T-cell (primary cell): ENCODE measurements at regions not wholly inside any gene's neighbourhood (a gene's known extent, or its start where the extent isn't known, plus 50 kb on each side); places are given as distances from the start of the nearest gene placed in this dataset.

Experiments used
- ATAC-seq, 4 experiments: fragments of 200-7000 bp in 3 of 4; fragments of 150-1000 bp in 1 of 4; cut with Tn5 transposase; replicated peaks in 1 of 4; 1 replicate in 3 of 4; 2 replicates in 1 of 4; pipeline ENCODE4 v1.10.0; 2021; ENCODE audit warnings: moderate library complexity in 3 of 4, mild to moderate bottlenecking in 2 of 4, moderate number of reproducible peaks in 1 of 4
- CTCF ChIA-PET, 2 donors: fragments of 300-600 bp; sonication (Branson Sonifier 250); formaldehyde crosslinking; loops; one replicate each; lab custom pipeline; 2022; ENCODE audit warnings: antibody characterized with exemption in 2 of 2; lab: Charles Lee
- POLR2A ChIA-PET, 2 donors: fragments of 300-600 bp; sonication (Branson Sonifier 250); formaldehyde crosslinking; loops; one replicate each; lab custom pipeline; 2022; ENCODE audit warnings: antibody characterized with exemption in 2 of 2; lab: Charles Lee
- DNase-seq, 35 experiments: peaks; one replicate each; pipeline versions ENCODE4 v3.0.0 to v3.0.0-alpha.2; 2013 to 2023
- H3K27ac ChIP-seq: one replicate; pipeline ENCODE4 v1.5.1; 2013; ENCODE audit warnings: low read length
- H3K27me3 ChIP-seq, 2 experiments: replicated peaks in 1 of 2; 1 replicate in 1 of 2; 2 replicates in 1 of 2; pipeline versions ENCODE4 v1.6.1 to v1.7.0; 2013; ENCODE audit warnings: low read length in 1 of 2, mixed read lengths in 1 of 2; ENCODE audit not compliant: control insufficient read depth in 2 of 2, insufficient read depth in 2 of 2; ENCODE audit errors: extremely low read depth in 1 of 2
- H3K36me3 ChIP-seq, 2 donors: 1 replicate in 1 of 2; 2 replicates in 1 of 2; pipeline versions ENCODE4 v1.6.1 to v1.7.0; 2013; ENCODE audit warnings: low read length in 1 of 2; ENCODE audit not compliant: control insufficient read depth in 2 of 2, insufficient read depth in 1 of 2; ENCODE audit errors: extremely low read depth in 1 of 2
- H3K4me1 ChIP-seq, 2 experiments: 1 replicate in 1 of 2; 2 replicates in 1 of 2; pipeline versions ENCODE4 v1.6.1 to v1.7.0; 2013; ENCODE audit warnings: low read length in 2 of 2, mixed read lengths in 1 of 2; ENCODE audit not compliant: insufficient read depth in 2 of 2, control insufficient read depth in 1 of 2; ENCODE audit errors: extremely low read depth in 1 of 2
- H3K4me3 ChIP-seq, 2 donors: 1 replicate in 1 of 2; 2 replicates in 1 of 2; pipeline versions ENCODE4 v1.5.1 to v1.7.0; 2013; ENCODE audit warnings: mild to moderate bottlenecking in 2 of 2, low read length in 1 of 2, moderate library complexity in 1 of 2; ENCODE audit not compliant: control insufficient read depth in 1 of 2; ENCODE audit errors: extremely low read depth in 1 of 2
- H3K9me3 ChIP-seq: 2 replicates; pipeline ENCODE4 v1.7.0; 2013
- H3K27ac Mint-ChIP-seq, 2 donors: one replicate each; pipeline ENCODE4 v1.8.0; 2020 to 2021; ENCODE audit warnings: mild to moderate bottlenecking in 2 of 2, mixed read lengths in 2 of 2
- H3K27me3 Mint-ChIP-seq, 2 donors: one replicate each; pipeline ENCODE4 v1.8.0; 2021 to 2022; ENCODE audit warnings: mixed read lengths in 2 of 2
- H3K36me3 Mint-ChIP-seq: one replicate; pipeline ENCODE4 v1.8.0; 2021; ENCODE audit warnings: mixed read lengths
- H3K4me1 Mint-ChIP-seq, 3 donors: one replicate each; pipeline ENCODE4 v1.8.0; 2020 to 2022; ENCODE audit warnings: mixed read lengths in 3 of 3, mild to moderate bottlenecking in 1 of 3
- H3K4me3 Mint-ChIP-seq, 3 donors: one replicate each; pipeline ENCODE4 v1.8.0; 2020 to 2022; ENCODE audit warnings: mild to moderate bottlenecking in 3 of 3, mixed read lengths in 3 of 3, moderate library complexity in 3 of 3
- H3K9me3 Mint-ChIP-seq, 3 donors: one replicate each; pipeline ENCODE4 v1.8.0; 2020 to 2022; ENCODE audit warnings: mixed read lengths in 3 of 3
- WGBS: methylation state at CpG from one replicate; pipeline ENCODE4 v1.1.5; 2013; ENCODE audit warnings: missing lambda C conversion rate; ENCODE audit not compliant: insufficient coverage; 5-methylcytosine and 5-hydroxymethylcytosine counted together

DNA sequence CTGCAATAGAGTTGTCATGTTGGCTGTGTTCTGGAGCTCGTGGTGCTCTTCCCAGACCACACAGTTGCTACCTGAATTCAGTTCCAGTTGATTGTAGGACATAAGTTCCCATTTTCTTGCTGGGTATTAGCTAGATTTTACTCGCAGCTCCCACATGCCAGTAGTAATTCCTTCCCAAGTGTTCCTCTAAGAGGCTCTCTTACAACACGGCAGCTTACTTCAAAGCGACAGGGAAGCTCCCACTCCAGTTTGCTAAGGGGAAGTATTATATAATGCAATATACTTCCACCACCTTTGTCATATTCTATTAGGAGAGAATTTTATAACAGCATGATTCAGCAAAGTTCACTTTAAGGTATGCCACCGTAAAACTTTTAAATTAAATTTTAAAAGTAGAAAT lies 623.0 kb downstream of the SLCO4C1 start:
- Histone ChIP-seq H3K27ac (no peak overlapping the region), H3K9me3 (no peaks in the 10 kb centered on the region), H3K4me1 (no peaks in the 10 kb centered on the region), H3K36me3 (no peaks in the 10 kb centered on the region), H3K4me3 (no peak overlapping the region), H3K27me3 (no peaks in the 10 kb centered on the region)
- no peak for DNase-seq
- no peaks in the 10 kb centered on the region for H3K27me3 Mint-ChIP-seq
- ChIA-PET POLR2A (no interaction called here), CTCF (no interaction called here)
- H3K4me3 Mint-ChIP-seq, result no peak overlapping the region
- no CpG with 5 or more reads among the region's 5 CpGs for WGBS
- ATAC-seq, result no peak
- H3K36me3 Mint-ChIP-seq, result no peaks in the 10 kb centered on the region
- H3K9me3 Mint-ChIP-seq, result no peaks in the 10 kb centered on the region
- no peak overlapping the region for H3K27ac Mint-ChIP-seq
- H3K4me1 Mint-ChIP-seq, result no peaks in the 10 kb centered on the region

DNA sequence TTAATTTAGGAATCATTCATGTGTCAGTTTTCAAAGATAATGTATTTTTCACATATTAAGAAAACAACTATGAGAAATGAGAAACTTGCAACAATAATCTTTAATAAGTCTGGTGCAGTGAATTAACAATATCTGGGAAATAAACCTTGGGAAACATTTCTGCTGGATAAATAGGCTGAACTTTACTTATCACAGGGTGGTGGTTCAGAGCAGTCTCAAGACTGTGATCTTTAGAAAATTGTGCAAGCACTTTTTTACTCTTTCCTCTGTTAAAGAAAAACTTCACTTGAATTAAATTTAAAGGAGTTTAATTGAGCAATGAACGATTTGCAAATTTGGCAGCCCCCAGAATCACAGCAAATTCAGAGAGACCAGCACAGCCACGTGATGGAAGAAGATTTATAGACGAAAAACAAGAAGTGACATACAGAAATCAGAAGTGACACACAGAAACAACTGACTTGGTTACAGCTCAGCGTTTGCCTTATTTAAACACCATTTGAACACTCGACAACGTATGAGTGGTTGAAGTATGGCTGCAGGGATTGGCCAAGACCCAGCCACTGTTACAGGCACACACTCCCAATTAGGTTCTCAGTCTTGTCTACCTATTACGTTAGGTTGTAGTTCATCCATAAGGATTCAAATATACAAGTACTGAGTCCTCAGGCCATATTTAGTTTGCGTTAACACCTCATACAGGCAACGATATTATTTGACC lies 631.9 kb downstream of the SLCO4C1 start:
- no peak overlapping the region for H3K4me3 ChIP-seq
- no peaks in the 10 kb centered on the region for H3K27me3 Mint-ChIP-seq
- ATAC-seq (no peak), DNase-seq (no peak)
- H3K36me3 ChIP-seq, result no peaks in the 10 kb centered on the region
- no peak overlapping the region for H3K4me3 Mint-ChIP-seq
- no peaks in the 10 kb centered on the region for H3K4me1 Mint-ChIP-seq
- WGBS, result 61% methylated on average over 4 of the region's 9 CpGs
- no peak overlapping the region for H3K27ac ChIP-seq
- CTCF ChIA-PET, result no interaction called here
- H3K27me3 ChIP-seq, result no peaks in the 10 kb centered on the region
- H3K36me3 Mint-ChIP-seq, result no peaks in the 10 kb centered on the region
- no peak overlapping the region for H3K27ac Mint-ChIP-seq
- no peaks in the 10 kb centered on the region for H3K9me3 Mint-ChIP-seq
- H3K4me1 ChIP-seq, result no peaks in the 10 kb centered on the region
- POLR2A ChIA-PET, result no interaction called here
- H3K9me3 ChIP-seq, result no peaks in the 10 kb centered on the region

DNA sequence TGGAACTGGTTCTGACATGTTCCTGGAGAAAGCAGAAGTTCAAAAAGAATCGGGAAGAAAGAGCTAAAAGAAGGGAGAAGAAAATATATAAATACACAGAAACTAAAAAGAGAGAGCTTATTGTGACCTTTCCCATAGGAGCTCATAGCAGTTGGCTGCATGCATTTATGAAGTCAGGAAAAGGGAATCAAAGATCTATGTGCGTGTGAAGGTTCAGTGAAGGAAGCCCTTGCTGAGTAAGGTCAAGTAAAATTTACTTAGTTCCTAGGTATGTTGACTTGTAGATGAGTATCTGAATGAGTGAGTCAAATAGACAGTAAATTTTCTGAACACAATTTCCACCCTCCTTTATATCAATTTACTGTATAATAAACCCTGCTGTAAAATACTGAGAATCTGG lies 632.5 kb downstream of the SLCO4C1 start:
- Histone ChIP-seq H3K4me3 (no peak overlapping the region), H3K4me1 (no peaks in the 10 kb centered on the region), H3K27me3 (no peaks in the 10 kb centered on the region), H3K9me3 (no peaks in the 10 kb centered on the region), H3K36me3 (no peaks in the 10 kb centered on the region), H3K27ac (no peak overlapping the region)
- POLR2A ChIA-PET, result no interaction called here
- no peaks in the 10 kb centered on the region for H3K9me3 Mint-ChIP-seq
- no peak overlapping the region for H3K4me3 Mint-ChIP-seq
- CTCF ChIA-PET, result interaction anchor here (0.5 to 0.6 kb wide), 2 partner anchors 491 to 1024 kb away, joined by 3 to 4 read pairs; no protein-coding TSS in a partner anchor
- WGBS, result no CpG with 5 or more reads among the region's 2 CpGs
- ATAC-seq (no peak), DNase-seq (no peak)
- no peaks in the 10 kb centered on the region for H3K36me3 Mint-ChIP-seq
- no peak overlapping the region for H3K27ac Mint-ChIP-seq
- no peaks in the 10 kb centered on the region for H3K27me3 Mint-ChIP-seq
- no peaks in the 10 kb centered on the region for H3K4me1 Mint-ChIP-seq

DNA sequence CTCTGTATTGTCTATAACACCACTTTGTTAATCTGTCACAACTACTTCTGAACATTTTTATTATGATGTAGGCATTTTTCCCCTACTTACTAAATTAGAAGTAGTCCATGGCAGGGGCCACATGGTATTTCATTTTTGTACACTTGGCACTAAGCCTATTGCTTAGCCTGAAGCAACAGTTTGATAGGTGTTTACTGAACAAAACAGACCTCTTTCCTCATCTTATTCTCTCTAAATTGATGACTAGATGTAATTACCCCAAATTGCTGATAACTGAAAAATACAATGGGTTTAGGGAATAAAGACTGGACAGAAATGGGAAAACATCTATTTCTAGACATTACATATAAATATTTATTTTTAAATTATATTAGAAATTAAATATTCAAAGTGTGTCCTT lies 633.8 kb downstream of the SLCO4C1 start:
- no peaks in the 10 kb centered on the region for H3K36me3 Mint-ChIP-seq
- H3K27ac Mint-ChIP-seq, result no peak overlapping the region
- no peaks in the 10 kb centered on the region for H3K9me3 ChIP-seq
- no peaks in the 10 kb centered on the region for H3K4me1 ChIP-seq
- H3K9me3 Mint-ChIP-seq, result no peaks in the 10 kb centered on the region
- H3K27me3 Mint-ChIP-seq, result no peaks in the 10 kb centered on the region
- no peaks in the 10 kb centered on the region for H3K4me1 Mint-ChIP-seq
- H3K36me3 ChIP-seq, result no peaks in the 10 kb centered on the region
- no peak overlapping the region for H3K27ac ChIP-seq
- no peak overlapping the region for H3K4me3 Mint-ChIP-seq
- no peak for ATAC-seq
- no peak for DNase-seq
- ChIA-PET POLR2A (no interaction called here), CTCF (no interaction called here)
- no peak overlapping the region for H3K4me3 ChIP-seq
- H3K27me3 ChIP-seq, result no peaks in the 10 kb centered on the region

DNA sequence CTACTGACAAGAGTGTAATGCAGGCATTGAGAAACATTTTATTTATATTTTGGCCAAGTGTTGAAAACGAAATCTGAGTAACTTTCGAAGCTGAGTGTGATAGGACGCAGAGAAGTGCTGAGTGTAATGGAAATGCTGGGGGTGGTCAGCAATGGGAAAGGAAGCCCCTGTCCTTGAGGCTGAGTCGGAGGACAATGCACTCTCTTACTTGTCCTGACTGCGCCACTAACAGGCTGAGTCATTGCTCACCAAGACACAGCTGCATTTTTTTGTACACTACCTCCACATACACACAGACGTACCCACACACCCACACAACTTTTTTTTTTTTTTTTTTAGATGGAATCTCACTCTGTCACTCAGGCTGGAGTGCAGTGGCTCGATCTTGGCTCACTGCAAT lies 637.7 kb downstream of the SLCO4C1 start:
- 67% methylated on average over 2 of the region's 7 CpGs for WGBS
- ATAC-seq, result no peak
- ChIA-PET POLR2A (no interaction called here), CTCF (no interaction called here)
- Mint-ChIP-seq H3K4me3 (no peak overlapping the region), H3K27me3 (no peaks in the 10 kb centered on the region), H3K27ac (no peak overlapping the region), H3K4me1 (no peaks in the 10 kb centered on the region), H3K9me3 (no peaks in the 10 kb centered on the region), H3K36me3 (no peaks in the 10 kb centered on the region)
- no peak overlapping the region for H3K4me3 ChIP-seq
- H3K27me3 ChIP-seq, result no peaks in the 10 kb centered on the region
- H3K27ac ChIP-seq, result no peak overlapping the region
- no peaks in the 10 kb centered on the region for H3K9me3 ChIP-seq
- no peak for DNase-seq
- H3K4me1 ChIP-seq, result no peaks in the 10 kb centered on the region
- no peaks in the 10 kb centered on the region for H3K36me3 ChIP-seq

DNA sequence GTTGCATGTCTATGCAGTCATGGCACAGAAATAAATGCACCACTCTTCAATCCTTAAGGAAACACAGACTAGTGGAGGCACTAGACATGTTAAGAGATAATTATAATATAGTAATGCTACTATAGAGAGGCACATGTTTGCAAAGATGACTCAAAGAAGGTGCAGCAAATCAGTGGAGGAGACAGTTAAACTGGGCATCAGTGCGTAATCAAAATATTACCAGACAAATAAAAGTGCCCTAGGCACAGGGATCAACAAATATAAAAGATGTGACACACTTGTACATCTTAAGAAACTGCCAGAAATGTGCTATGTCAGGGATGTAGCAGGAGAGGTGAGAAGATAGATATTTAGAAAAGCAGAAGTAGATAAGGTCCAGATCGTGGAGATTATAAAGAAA lies 642.1 kb downstream of the SLCO4C1 start:
- no peak overlapping the region for H3K27ac ChIP-seq
- WGBS, result 38% methylated on average over 1 of the region's 2 CpGs
- H3K27me3 ChIP-seq, result no peaks in the 10 kb centered on the region
- Mint-ChIP-seq H3K36me3 (no peaks in the 10 kb centered on the region), H3K4me3 (no peak overlapping the region), H3K27me3 (no peaks in the 10 kb centered on the region), H3K27ac (no peak overlapping the region), H3K4me1 (no peaks in the 10 kb centered on the region), H3K9me3 (no peaks in the 10 kb centered on the region)
- ATAC-seq, result no peak
- no peak for DNase-seq
- ChIA-PET CTCF (no interaction called here), POLR2A (no interaction called here)
- H3K36me3 ChIP-seq, result no peaks in the 10 kb centered on the region
- no peak overlapping the region for H3K4me3 ChIP-seq
- H3K4me1 ChIP-seq, result no peaks in the 10 kb centered on the region
- H3K9me3 ChIP-seq, result no peaks in the 10 kb centered on the region

DNA sequence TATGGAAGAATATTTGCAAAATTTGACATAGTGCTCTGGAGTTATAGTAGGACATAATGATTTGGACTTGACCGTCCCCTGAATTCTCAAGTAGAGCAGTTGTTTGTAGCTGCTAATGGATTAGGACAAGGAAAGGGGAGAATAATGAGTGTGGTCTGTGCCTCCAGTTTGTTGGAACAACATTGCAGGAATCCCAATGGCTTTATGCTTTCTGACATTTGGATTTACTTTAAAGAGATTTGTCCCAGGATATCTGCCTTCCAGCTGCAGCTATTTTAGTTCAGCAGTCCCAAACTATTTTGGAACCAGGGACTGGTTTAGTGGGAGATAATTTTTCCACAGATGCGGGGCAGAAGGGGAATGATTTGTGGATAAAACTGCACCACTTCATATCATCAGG lies 648.2 kb downstream of the SLCO4C1 start:
- Histone ChIP-seq H3K27me3 (no peaks in the 10 kb centered on the region), H3K4me1 (no peaks in the 10 kb centered on the region), H3K36me3 (no peaks in the 10 kb centered on the region), H3K27ac (no peak overlapping the region), H3K4me3 (no peak overlapping the region), H3K9me3 (no peaks in the 10 kb centered on the region)
- no peak overlapping the region for H3K4me3 Mint-ChIP-seq
- no peaks in the 10 kb centered on the region for H3K36me3 Mint-ChIP-seq
- ATAC-seq, result no peak
- 100% methylated on average over 1 of the region's 2 CpGs for WGBS
- no peaks in the 10 kb centered on the region for H3K27me3 Mint-ChIP-seq
- POLR2A ChIA-PET, result no interaction called here
- no peak overlapping the region for H3K27ac Mint-ChIP-seq
- CTCF ChIA-PET, result no interaction called here
- DNase-seq, result no peak
- no peaks in the 10 kb centered on the region for H3K4me1 Mint-ChIP-seq
- no peaks in the 10 kb centered on the region for H3K9me3 Mint-ChIP-seq
